ENCODE measurements at regions not wholly inside any gene's neighbourhood (a gene's known extent, or its start where the extent isn't known, plus 50 kb on each side); places are given as distances from the start of the nearest gene placed in this dataset.

- no peak for TF ChIP-seq EZH2 (IDR thresholded peaks at IDR 0.05; ENCODE audit: borderline replicate concordance)
- TF ChIP-seq, protein P1, sequence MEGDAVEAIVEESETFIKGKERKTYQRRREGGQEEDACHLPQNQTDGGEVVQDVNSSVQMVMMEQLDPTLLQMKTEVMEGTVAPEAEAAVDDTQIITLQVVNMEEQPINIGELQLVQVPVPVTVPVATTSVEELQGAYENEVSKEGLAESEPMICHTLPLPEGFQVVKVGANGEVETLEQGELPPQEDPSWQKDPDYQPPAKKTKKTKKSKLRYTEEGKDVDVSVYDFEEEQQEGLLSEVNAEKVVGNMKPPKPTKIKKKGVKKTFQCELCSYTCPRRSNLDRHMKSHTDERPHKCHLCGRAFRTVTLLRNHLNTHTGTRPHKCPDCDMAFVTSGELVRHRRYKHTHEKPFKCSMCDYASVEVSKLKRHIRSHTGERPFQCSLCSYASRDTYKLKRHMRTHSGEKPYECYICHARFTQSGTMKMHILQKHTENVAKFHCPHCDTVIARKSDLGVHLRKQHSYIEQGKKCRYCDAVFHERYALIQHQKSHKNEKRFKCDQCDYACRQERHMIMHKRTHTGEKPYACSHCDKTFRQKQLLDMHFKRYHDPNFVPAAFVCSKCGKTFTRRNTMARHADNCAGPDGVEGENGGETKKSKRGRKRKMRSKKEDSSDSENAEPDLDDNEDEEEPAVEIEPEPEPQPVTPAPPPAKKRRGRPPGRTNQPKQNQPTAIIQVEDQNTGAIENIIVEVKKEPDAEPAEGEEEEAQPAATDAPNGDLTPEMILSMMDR (IDR thresholded peaks at IDR 0.05; ENCODE audit: poor library complexity), result no peak
Measured at GRCh38 chr1:213817156-213817555, 170.6 kb upstream of the PROX1 start.

Data from hepatocyte (in vitro differentiated cells).